PC-3 (cell line): ENCODE measurements at regions not wholly inside any gene's neighbourhood (a gene's known extent, or its start where the extent isn't known, plus 50 kb on each side); places are given as distances from the start of the nearest gene placed in this dataset.

Source experiments
- ATAC-seq: fragments of 200-7000 bp; cut with Tn5 transposase; 2 replicates; pipeline ENCODE4 v1.9.1; 2020; ENCODE audit warnings: mild to moderate bottlenecking, moderate library complexity
- BruUV-seq: library from RNA; stranded (reverse); fragments of 400-500 nt; replicated peaks from 2 replicates; lab custom pipeline; 2021; lab: Mats Ljungman, UMichigan
- CTCF ChIA-PET: fragments of 300-600 bp; sonication (Branson Sonifier 250); formaldehyde crosslinking; loops from one replicate; lab custom pipeline; 2022; ENCODE audit warnings: antibody characterized with exemption; lab: Charles Lee
- POLR2A ChIA-PET: fragments of 300-600 bp; sonication (Branson Sonifier 250); formaldehyde crosslinking; loops from one replicate; lab custom pipeline; 2022; ENCODE audit warnings: antibody characterized with exemption; ENCODE audit not compliant: unreplicated experiment; lab: Charles Lee
- DNase-seq: peaks from one replicate; pipeline ENCODE4 v3.0.0-alpha.2; 2015
- H2AFZ ChIP-seq: fragments of 300-600 bp; sonication (generic); 2 replicates; pipeline ENCODE4 v1.6.0; 2016; ENCODE audit warnings: antibody characterized with exemption, low read length
- H3F3A ChIP-seq: fragments of 300-600 bp; sonication (generic); one replicate; pipeline ENCODE4 v1.6.0; 2017; ENCODE audit warnings: antibody characterized with exemption, low read length, control low read depth, mild to moderate bottlenecking; ENCODE audit not compliant: unreplicated experiment
- H3K27ac ChIP-seq: fragments of 300-600 bp; sonication (generic); 2 replicates; pipeline ENCODE4 v1.5.1; 2016; ENCODE audit warnings: mild to moderate bottlenecking, low read length
- H3K27me3 ChIP-seq: fragments of 300-600 bp; sonication (generic); 2 replicates; pipeline ENCODE4 v1.6.1; 2016; ENCODE audit warnings: low read length, mixed read lengths
- H3K36me3 ChIP-seq: fragments of 300-600 bp; sonication (generic); 2 replicates; pipeline ENCODE4 v1.6.1; 2016; ENCODE audit warnings: low read depth, mixed run types, low read length, mixed read lengths
- H3K4me1 ChIP-seq: fragments of 300-600 bp; sonication (generic); 2 replicates; pipeline ENCODE4 v1.5.1; 2016; ENCODE audit warnings: low read length; ENCODE audit not compliant: insufficient read depth
- H3K4me2 ChIP-seq: fragments of 300-600 bp; sonication (generic); 2 replicates; pipeline ENCODE4 v1.6.0; 2016; ENCODE audit warnings: low read length
- H3K4me3 ChIP-seq: fragments of 300-600 bp; sonication (generic); 2 replicates; pipeline ENCODE4 v1.5.1; 2016; ENCODE audit warnings: mild to moderate bottlenecking, low read length, mixed read lengths
- H3K79me2 ChIP-seq: fragments of 300-600 bp; sonication (generic); 2 replicates; pipeline ENCODE4 v1.6.1; 2017; ENCODE audit warnings: low read length, mixed read lengths
- H3K9ac ChIP-seq: fragments of 300-600 bp; sonication (generic); 2 replicates; pipeline ENCODE4 v1.6.0; 2016; ENCODE audit warnings: mild to moderate bottlenecking, low read length
- H3K9me2 ChIP-seq: fragments of 300-600 bp; sonication (generic); replicated peaks from 2 replicates; pipeline ENCODE4 v1.6.1; 2016; ENCODE audit warnings: mixed run types, low read length, mixed read lengths
- H3K9me3 ChIP-seq: fragments of 300-600 bp; sonication (generic); 2 replicates; pipeline ENCODE4 v1.6.1; 2016; ENCODE audit warnings: low read length, mixed read lengths
- H4K20me1 ChIP-seq: fragments of 300-600 bp; sonication (generic); 2 replicates; pipeline ENCODE4 v1.6.1; 2016; ENCODE audit warnings: low read length, mixed read lengths
- EZH2 ChIP-seq: fragments of 300-600 bp; sonication (generic); IDR thresholded peaks from one replicate; pipeline ENCODE4 v1.6.1; 2017; ENCODE audit warnings: antibody characterized with exemption, mild to moderate bottlenecking, low read length; ENCODE audit not compliant: unreplicated experiment
- EZH2phosphoT487 ChIP-seq: fragments of 300-600 bp; sonication (generic); IDR thresholded peaks from 2 replicates; pipeline ENCODE4 v1.6.1; 2018; ENCODE audit warnings: mild to moderate bottlenecking, antibody characterized with exemption, low read length, borderline replicate concordance
- intact Hi-C: fragments of 100-400 bp; cut with micrococcal nuclease; formaldehyde crosslinking; loops from 2 replicates; pipeline ENCODE4 v1.9.0; 2023
- TF ChIP-seq, protein P1 (sequence below): fragments of 300-600 bp; sonication (generic); conservative IDR thresholded peaks from 2 replicates; pipeline ENCODE4 v1.5.1; 2017; ENCODE audit warnings: antibody characterized with exemption, low read depth, mild to moderate bottlenecking, low read length

DNA sequence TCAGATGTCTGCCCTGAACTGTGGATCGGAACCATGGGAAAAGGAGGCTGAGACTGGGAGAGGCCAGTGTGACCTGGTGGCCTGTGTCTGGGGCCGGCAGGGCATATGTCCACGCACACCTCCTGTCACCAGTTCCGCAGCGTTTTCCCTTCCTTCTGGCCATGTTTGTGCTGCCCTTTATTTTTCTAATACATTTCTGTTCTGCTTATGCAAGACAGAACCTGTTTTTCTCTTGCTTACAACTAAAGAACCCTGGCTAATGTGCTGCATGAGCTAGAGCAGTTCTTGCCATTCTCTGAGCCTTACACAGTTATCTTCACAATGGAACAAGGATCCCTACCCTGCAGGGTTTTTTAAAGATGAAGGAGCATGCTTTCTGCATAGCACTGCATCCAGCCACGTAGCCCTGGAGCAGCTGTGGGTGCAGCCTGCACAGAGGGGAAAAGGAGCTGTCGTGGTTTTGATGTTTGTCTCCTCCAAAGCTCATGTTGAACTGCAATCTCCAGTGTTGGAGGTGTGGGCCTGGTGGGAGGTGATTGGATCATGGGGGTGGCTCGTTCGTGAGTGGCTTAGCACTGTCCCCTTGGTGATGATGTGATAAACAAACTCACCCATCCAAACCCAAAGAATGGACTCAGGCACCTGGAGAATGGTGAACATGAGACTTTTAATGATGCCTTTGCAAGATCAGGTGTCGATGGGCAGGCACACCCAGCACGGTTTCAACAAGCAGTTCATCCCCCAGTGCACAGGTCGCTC is 84.8 kb upstream of the SHANK2 start:
- H3K4me1 ChIP-seq = no peaks in the 10 kb centered on the region
- no peaks in the 10 kb centered on the region for H3K9me2 ChIP-seq
- H3K9ac ChIP-seq = no peak overlapping the region
- H3F3A ChIP-seq = no peaks in the 10 kb centered on the region
- no peaks in the 10 kb centered on the region for H4K20me1 ChIP-seq
- no peaks in the 10 kb centered on the region for H3K36me3 ChIP-seq
- H3K27ac ChIP-seq = no peak overlapping the region
- no peaks in the 10 kb centered on the region for H3K79me2 ChIP-seq
- H3K4me3 ChIP-seq = no peak overlapping the region
- TF ChIP-seq EZH2phosphoT487 (no peak), EZH2 (no peak)
- TF ChIP-seq, protein P1, sequence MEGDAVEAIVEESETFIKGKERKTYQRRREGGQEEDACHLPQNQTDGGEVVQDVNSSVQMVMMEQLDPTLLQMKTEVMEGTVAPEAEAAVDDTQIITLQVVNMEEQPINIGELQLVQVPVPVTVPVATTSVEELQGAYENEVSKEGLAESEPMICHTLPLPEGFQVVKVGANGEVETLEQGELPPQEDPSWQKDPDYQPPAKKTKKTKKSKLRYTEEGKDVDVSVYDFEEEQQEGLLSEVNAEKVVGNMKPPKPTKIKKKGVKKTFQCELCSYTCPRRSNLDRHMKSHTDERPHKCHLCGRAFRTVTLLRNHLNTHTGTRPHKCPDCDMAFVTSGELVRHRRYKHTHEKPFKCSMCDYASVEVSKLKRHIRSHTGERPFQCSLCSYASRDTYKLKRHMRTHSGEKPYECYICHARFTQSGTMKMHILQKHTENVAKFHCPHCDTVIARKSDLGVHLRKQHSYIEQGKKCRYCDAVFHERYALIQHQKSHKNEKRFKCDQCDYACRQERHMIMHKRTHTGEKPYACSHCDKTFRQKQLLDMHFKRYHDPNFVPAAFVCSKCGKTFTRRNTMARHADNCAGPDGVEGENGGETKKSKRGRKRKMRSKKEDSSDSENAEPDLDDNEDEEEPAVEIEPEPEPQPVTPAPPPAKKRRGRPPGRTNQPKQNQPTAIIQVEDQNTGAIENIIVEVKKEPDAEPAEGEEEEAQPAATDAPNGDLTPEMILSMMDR = no peak
- no peak overlapping the region for H2AFZ ChIP-seq
- CTCF ChIA-PET = no interaction called here
- BruUV-seq = no TSS peak
- H3K4me2 ChIP-seq = no peak overlapping the region
- intact Hi-C loops = no loop called here
- H3K9me3 ChIP-seq = peaks cover 14% of the 10 kb centered on the region; the same call in 1 of the 2 replicates
- POLR2A ChIA-PET = no interaction called here
- DNase-seq = no peak
- ATAC-seq = no peak
- no peaks in the 10 kb centered on the region for H3K27me3 ChIP-seq

DNA sequence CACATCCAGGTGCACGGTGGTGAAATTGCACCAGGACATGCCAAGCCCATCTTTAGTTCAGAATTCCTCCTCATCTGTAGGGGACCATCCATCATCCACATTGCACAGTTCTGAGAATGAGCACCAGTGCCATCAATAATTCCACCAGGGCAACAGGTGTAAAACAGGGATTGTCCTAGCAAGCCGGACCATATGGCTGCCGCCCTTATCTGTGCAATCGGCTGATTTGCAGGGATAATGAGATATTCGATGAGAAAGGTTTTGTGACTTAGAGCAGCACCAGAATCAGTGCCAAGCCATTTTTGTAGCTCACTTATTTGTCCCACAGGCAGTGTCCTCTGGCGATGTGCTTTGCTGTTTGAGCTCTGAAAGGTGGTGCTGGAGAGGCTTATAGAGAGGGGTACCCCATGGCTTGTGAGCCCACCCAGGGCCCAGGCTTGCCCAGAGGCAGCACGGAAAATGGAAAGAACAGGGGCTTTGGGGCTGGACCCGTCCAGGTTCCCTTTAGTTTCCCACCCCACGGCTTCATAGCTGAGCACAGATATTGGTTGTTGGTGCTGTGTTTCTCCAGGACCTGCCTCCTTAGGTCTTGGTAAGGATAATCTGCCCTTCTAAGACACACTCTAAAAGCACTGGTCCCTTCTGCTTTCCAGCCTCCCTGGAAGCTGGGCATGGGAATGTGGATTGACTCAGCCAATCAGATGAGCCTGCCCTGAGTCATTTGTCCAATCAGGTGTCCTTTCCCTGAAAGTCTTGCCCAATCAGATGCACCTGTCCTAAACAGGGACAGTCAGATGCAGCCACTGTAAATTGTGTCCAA is 84.0 kb upstream of the SHANK2 start:
- ChIA-PET POLR2A (interaction anchor here (0.6 kb wide), 1 partner anchor 16 kb away, joined by 3 read pairs; no protein-coding TSS in a partner anchor), CTCF (no interaction called here)
- H4K20me1 ChIP-seq = no peaks in the 10 kb centered on the region
- H2AFZ ChIP-seq = no peak overlapping the region
- H3K27me3 ChIP-seq = no peaks in the 10 kb centered on the region
- H3K9ac ChIP-seq = no peak overlapping the region
- H3K9me3 ChIP-seq = peaks cover 14% of the 10 kb centered on the region; the same call in 1 of the 2 replicates
- H3K4me2 ChIP-seq = no peak overlapping the region
- no peak overlapping the region for H3K27ac ChIP-seq
- no peaks in the 10 kb centered on the region for H3K79me2 ChIP-seq
- no peak for TF ChIP-seq EZH2
- no peaks in the 10 kb centered on the region for H3F3A ChIP-seq
- H3K4me3 ChIP-seq = no peak overlapping the region
- DNase-seq (no peak), ATAC-seq (no peak; the same call in 1 of the 2 replicates)
- no TSS peak for BruUV-seq
- intact Hi-C loops = no loop called here
- H3K9me2 ChIP-seq = no peaks in the 10 kb centered on the region
- H3K4me1 ChIP-seq = no peaks in the 10 kb centered on the region
- H3K36me3 ChIP-seq = no peaks in the 10 kb centered on the region

DNA sequence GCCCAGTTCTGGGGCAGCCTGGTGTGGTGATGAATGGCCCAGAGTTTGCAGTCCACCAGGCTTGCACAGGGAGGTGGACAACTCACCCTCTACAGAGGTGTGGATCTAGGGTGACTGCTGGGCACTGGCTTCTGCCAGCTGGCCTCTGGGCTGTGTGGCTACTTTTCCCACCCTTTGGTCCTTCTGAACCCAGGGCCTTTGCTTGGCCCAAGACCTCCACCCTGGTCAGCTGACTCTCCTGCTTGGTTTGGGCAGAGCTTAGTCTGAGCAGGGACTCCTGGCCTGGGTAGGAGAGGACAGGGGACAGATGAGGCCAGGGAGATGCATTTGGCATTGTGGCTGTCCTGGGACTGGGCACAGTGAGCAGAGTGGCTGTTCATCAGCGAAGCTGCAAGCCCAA is 83.0 kb upstream of the SHANK2 start:
- Histone ChIP-seq H3K4me2 (no peak overlapping the region), H3K9me2 (no peaks in the 10 kb centered on the region), H4K20me1 (no peaks in the 10 kb centered on the region), H3K4me3 (no peak overlapping the region), H3K27me3 (no peaks in the 10 kb centered on the region), H3K9me3 (peaks cover 14% of the 10 kb centered on the region; the same call in 1 of the 2 replicates), H3K36me3 (no peaks in the 10 kb centered on the region), H3K9ac (no peak overlapping the region), H3K27ac (no peak overlapping the region), H3K79me2 (no peaks in the 10 kb centered on the region), H3F3A (no peaks in the 10 kb centered on the region), H2AFZ (no peak overlapping the region), H3K4me1 (no peaks in the 10 kb centered on the region)
- TF ChIP-seq, protein P1 = no peak
- ChIA-PET POLR2A (no interaction called here), CTCF (no interaction called here)
- no TSS peak for BruUV-seq
- no peak for DNase-seq
- ATAC-seq = no peak
- intact Hi-C loops = no loop called here
